Brain microvascular endothelial cell (primary cell): ENCODE measurements at regions not wholly inside any gene's neighbourhood (a gene's known extent, or its start where the extent isn't known, plus 50 kb on each side); places are given as distances from the start of the nearest gene placed in this dataset.
"Not testable (repeated sequence)": the region's sequence is repeated elsewhere in the genome, so short reads cannot be mapped to it uniquely, and the experiment has no call there.

Experiments used
- DNase-seq: peaks from one replicate; pipeline ENCODE4 v3.0.0-alpha.2; 2020
- H3K27ac ChIP-seq: fragments of 250-450 bp; sonication (Bioruptor Pico); 2 replicates; pipeline ENCODE4 v1.5.1; 2020; ENCODE audit warnings: mild to moderate bottlenecking, moderate library complexity
- H3K27me3 ChIP-seq: fragments of 250-450 bp; sonication (Bioruptor Pico); replicated peaks from 2 replicates; pipeline ENCODE4 v1.5.1; 2020; ENCODE audit warnings: mild to moderate bottlenecking
- H3K36me3 ChIP-seq: fragments of 250-450 bp; sonication (Bioruptor Pico); replicated peaks from 2 replicates; pipeline ENCODE4 v1.5.1; 2020; ENCODE audit warnings: mild to moderate bottlenecking
- H3K4me3 ChIP-seq: 2 replicates; pipeline ENCODE4 v1.5.1; 2011; ENCODE audit warnings: low read depth, mild to moderate bottlenecking, control low read depth, low read length, moderate library complexity
- in situ Hi-C: cut with HindIII; loops from 2 replicates; pipeline ENCODE4 v1.10.0; 2017; ENCODE audit warnings: low sequenced_read_pairs, low pct_ligation_motif_present
- TF ChIP-seq, protein P1 (sequence below): IDR thresholded peaks from 2 replicates; pipeline ENCODE4 v1.5.1; 2011; ENCODE audit warnings: low read depth, mild to moderate bottlenecking, moderate library complexity, low read length, control low read depth, inconsistent platforms; ENCODE audit errors: missing control alignments

DNA sequence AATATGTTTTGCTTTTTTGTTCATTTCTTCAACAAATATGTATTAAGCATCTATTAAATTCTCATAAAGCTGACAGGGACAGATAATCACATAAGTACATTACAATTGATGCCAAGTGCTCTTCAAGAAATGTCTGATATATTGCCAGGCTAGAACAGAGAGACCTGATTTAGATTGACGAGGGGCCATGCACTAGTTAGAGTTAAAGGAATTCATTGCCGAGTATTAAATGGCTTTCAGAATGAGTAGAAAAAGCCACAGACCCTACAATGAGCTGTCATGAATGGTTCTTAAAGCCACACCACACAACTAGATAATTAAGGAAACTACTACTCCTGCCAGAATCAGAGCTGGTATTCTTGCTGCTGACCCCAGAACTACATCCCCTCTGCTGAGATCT is 250.2 kb upstream of the MME start:
- TF ChIP-seq, protein P1, sequence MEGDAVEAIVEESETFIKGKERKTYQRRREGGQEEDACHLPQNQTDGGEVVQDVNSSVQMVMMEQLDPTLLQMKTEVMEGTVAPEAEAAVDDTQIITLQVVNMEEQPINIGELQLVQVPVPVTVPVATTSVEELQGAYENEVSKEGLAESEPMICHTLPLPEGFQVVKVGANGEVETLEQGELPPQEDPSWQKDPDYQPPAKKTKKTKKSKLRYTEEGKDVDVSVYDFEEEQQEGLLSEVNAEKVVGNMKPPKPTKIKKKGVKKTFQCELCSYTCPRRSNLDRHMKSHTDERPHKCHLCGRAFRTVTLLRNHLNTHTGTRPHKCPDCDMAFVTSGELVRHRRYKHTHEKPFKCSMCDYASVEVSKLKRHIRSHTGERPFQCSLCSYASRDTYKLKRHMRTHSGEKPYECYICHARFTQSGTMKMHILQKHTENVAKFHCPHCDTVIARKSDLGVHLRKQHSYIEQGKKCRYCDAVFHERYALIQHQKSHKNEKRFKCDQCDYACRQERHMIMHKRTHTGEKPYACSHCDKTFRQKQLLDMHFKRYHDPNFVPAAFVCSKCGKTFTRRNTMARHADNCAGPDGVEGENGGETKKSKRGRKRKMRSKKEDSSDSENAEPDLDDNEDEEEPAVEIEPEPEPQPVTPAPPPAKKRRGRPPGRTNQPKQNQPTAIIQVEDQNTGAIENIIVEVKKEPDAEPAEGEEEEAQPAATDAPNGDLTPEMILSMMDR, result no peak

DNA sequence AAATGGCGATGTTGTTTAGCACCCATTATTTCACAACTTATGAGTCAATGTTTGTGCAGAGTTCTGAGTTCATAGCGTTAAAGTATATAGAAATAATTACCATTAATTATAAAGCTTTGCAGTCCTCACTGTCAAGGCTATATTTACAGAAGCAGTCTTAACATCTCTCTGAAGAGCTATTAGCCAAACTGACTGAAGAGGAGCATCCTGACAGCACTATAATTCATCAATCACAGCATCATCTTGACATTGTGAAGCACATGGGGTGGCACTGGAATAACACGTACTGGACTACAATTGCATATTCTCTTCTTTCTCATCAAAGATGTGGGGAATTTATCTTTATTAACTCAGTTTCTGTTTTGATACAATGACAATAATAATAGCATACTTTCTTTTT is 260.6 kb upstream of the MME start:
- DNase-seq, result no peak
- Histone ChIP-seq H3K36me3 (no peaks in the 10 kb centered on the region), H3K4me3 (no peak overlapping the region), H3K27ac (no peak overlapping the region), H3K27me3 (no peaks in the 10 kb centered on the region)
- in situ Hi-C loops, result no loop called here
- TF ChIP-seq, protein P1, result no peak

More for the DNA sequence above, 250.2 kb upstream of the MME start:
- no peak for DNase-seq
- Histone ChIP-seq H3K27ac (no peak overlapping the region), H3K36me3 (no peaks in the 10 kb centered on the region), H3K4me3 (no peak overlapping the region), H3K27me3 (no peaks in the 10 kb centered on the region)
- in situ Hi-C loops, result no loop called here

DNA sequence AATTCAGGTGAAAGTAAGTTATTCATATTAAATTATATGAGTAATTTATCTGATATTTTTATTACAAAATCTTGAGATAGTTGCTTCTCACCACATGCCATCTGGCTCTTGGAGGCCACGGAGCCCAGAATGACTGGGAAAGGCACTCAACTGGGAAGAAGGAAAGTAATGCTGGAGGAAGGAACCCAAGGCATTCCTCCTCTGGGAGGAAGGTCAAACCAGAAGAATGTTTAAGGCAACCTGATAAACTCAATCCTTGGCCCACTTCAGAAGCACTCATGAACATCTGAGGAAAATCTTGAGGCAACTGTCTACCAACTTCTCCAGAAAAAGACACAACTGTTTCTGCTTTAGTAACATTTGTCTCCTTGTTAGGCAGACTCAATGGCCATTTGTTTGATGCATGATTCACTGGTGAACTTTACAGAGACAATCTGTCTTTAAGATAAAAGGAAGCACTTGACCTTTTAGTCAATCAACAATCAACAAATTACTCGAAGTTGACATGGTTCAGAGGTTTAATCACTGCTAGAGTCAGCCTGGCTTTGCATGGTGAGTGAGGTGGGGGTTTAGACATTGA is 261.4 kb upstream of the MME start:
- Histone ChIP-seq H3K4me3 (no peak overlapping the region), H3K27me3 (no peaks in the 10 kb centered on the region), H3K36me3 (no peaks in the 10 kb centered on the region), H3K27ac (no peak overlapping the region)
- DNase-seq, result no peak
- TF ChIP-seq, protein P1, result no peak
- in situ Hi-C loops, result no loop called here

DNA sequence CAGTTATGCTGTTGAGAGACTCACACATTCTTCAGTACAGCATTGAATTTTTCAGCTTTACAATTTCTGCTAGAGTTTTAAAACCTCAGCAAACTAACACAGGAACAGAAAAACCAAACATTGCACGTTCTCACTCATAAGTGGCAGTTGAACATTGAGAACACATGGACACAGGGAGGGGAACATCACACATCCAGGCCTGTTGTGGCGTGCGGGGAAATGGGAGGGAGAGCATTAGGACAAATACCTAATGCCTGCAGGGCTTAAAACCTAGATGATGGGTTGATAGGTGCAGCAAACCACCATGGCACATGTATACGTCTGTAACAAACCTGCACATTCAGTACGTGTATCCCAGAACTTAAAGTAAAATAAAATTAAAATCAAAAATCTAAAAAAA is 270.1 kb upstream of the MME start:
- in situ Hi-C loops, H3K27ac ChIP-seq, H3K4me3 ChIP-seq, H3K36me3 ChIP-seq, DNase-seq, H3K27me3 ChIP-seq: not testable (repeated sequence)

DNA sequence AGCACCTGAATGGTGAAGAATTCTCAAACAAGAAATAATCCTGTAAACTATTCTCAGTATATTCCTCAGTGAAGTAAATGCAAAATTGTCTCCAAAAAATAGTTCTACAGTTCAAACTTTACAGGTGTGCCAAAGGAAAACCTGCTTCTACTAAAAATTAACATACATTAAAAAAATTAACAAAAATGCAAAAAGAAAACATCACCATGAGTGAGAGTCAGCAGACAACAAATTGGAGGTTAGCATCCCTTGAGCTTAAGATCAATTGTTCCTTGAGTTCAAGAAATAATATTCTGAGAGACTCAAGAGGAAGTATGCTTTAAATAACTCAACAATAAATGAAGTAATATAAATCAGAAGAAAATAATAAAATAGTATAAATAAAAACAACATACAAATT is 278.4 kb upstream of the MME start:
- Histone ChIP-seq H3K27ac (no peak overlapping the region), H3K27me3 (no peaks in the 10 kb centered on the region), H3K36me3 (no peaks in the 10 kb centered on the region), H3K4me3 (no peak overlapping the region)
- TF ChIP-seq, protein P1, result no peak
- in situ Hi-C loops, result no loop called here
- no peak for DNase-seq

DNA sequence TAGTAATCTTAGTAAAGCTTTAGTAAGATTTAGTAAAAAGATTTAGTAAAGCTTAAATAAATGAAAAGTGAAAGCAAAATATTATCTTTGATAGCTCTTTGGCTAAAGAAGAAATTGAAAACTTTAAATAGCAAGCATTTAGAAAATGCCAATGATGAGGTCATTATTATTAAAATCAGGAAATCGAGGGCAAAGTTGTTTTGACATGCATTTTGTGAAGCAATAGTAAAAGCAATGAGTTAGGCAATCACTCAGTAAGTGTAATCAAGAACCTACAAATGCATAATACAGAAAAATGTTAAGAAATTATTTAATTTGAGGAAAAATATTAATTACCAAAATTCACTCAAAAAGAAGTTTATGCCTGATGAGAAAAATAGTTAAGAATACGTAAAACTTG is 280.3 kb upstream of the MME start:
- DNase-seq, result no peak
- TF ChIP-seq, protein P1, result no peak
- in situ Hi-C loops, result no loop called here
- Histone ChIP-seq H3K27me3 (no peaks in the 10 kb centered on the region), H3K4me3 (no peak overlapping the region), H3K27ac (no peak overlapping the region), H3K36me3 (no peaks in the 10 kb centered on the region)
